Astrocyte of the spinal cord (primary cell): ENCODE measurements at regions not wholly inside any gene's neighbourhood (a gene's known extent, or its start where the extent isn't known, plus 50 kb on each side); places are given as distances from the start of the nearest gene placed in this dataset.

Source experiments
- DNase-seq: peaks from one replicate; pipeline ENCODE4 v3.0.0; 2011; ENCODE audit warnings: low read depth, low spot score
- H3K4me3 ChIP-seq: 2 replicates; pipeline ENCODE4 v1.5.1; 2011; ENCODE audit warnings: low read depth, mild to moderate bottlenecking, low read length, moderate library complexity
- in situ Hi-C: cut with HindIII; loops from 2 replicates; pipeline ENCODE4 v1.10.0; 2017; ENCODE audit warnings: low sequenced_read_pairs
- TF ChIP-seq, protein P1 (sequence below): IDR thresholded peaks from 2 replicates; pipeline ENCODE4 v1.5.1; 2012; ENCODE audit warnings: low read depth, mild to moderate bottlenecking, low read length, inconsistent platforms

- no peak overlapping the region for H3K4me3 ChIP-seq
- DNase-seq = no peak
- in situ Hi-C loops = no loop called here
- TF ChIP-seq, protein P1, sequence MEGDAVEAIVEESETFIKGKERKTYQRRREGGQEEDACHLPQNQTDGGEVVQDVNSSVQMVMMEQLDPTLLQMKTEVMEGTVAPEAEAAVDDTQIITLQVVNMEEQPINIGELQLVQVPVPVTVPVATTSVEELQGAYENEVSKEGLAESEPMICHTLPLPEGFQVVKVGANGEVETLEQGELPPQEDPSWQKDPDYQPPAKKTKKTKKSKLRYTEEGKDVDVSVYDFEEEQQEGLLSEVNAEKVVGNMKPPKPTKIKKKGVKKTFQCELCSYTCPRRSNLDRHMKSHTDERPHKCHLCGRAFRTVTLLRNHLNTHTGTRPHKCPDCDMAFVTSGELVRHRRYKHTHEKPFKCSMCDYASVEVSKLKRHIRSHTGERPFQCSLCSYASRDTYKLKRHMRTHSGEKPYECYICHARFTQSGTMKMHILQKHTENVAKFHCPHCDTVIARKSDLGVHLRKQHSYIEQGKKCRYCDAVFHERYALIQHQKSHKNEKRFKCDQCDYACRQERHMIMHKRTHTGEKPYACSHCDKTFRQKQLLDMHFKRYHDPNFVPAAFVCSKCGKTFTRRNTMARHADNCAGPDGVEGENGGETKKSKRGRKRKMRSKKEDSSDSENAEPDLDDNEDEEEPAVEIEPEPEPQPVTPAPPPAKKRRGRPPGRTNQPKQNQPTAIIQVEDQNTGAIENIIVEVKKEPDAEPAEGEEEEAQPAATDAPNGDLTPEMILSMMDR = no peak
Measured at GRCh38 chr2:234754126-234754525, 197.7 kb upstream of the SH3BP4 start.

DNA sequence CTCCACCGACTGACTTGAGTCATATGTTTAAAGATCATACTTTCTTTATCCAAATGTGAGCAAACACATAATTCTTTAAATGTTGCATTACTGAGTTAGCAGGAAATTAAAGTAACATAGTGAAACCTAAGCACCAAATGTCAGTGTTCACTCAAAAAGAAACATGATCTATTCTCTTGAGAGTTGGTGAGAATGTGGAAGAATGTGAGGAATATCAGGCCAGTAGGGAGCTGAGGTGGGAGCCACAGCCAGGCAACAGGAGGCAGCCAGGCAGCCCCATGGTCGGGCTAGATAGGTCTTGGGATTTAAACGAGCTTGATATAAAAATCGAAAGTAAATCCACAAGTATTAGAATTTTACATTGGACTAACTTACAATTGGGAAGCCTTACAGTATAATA, 198.1 kb upstream of the SH3BP4 start:
- in situ Hi-C loops = no loop called here
- TF ChIP-seq, protein P1 = no peak
- no peak overlapping the region for H3K4me3 ChIP-seq
- no peak for DNase-seq

GRCh38 chr2:234752966-234753365, 198.9 kb upstream of the SH3BP4 start:
- TF ChIP-seq, protein P1 = no peak
- no peak for DNase-seq
- H3K4me3 ChIP-seq = no peak overlapping the region
- in situ Hi-C loops = no loop called here

DNA sequence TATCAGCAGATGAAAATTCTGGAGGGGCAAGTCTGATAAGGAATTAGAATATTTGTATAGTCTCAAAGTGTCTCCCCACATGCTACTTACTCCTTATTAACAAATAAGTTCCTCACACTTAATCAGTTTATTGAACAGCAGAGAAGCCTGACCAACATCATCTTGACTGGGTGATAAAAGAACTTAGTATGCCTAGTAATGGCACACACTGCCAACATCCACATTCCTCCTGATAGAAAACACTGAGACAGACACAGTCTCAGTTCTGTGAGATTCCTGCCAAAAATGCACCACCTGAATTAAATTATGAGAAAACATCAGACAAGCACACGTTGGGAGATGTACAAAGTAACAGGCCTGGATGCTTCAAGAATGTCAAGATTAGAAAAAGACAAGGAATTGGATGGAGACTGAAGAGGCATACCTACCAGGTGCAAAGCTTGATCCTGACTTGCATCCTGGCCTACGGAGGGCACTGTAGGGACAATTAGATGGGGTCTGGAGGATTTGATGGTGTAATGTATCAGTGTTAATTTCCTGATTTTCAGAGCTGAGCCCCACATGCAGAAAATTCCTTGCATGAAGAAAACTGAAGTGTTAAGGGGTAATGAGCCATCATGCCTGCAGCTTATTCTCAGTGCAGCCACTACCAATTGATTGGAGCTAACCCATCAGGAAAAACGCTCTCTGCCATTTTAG, 200.4 kb upstream of the SH3BP4 start:
- TF ChIP-seq, protein P1 = no peak
- DNase-seq = no peak
- no peak overlapping the region for H3K4me3 ChIP-seq
- in situ Hi-C loops = no loop called here

GRCh38 chr2:234747833-234748559, 203.8 kb upstream of the SH3BP4 start:
- TF ChIP-seq, protein P1 = no peak
- in situ Hi-C loops = no loop called here
- H3K4me3 ChIP-seq = no peak overlapping the region
- no peak for DNase-seq

DNA sequence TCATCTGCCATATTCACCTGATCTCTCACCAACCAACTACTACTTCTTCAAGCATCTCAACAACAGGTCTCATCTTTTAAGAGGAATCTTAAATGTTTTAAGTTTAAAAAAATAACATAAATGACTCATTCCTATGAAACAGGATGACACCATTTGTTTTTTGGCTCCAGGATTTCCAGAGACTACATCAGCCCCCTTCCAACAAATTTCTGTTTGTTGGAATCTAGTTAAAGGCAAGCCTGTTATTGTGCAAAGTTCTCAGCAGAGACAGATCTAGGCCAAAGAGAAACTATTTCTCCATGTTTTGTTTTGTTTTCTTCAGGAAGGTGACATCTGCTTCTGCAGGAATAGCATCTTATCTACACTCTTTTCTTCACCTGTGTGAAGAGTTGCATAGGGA, 204.8 kb upstream of the SH3BP4 start:
- DNase-seq = no peak
- in situ Hi-C loops = no loop called here
- H3K4me3 ChIP-seq = no peak overlapping the region
- TF ChIP-seq, protein P1 = no peak
